GM12892 (cell line): ENCODE measurements at regions not wholly inside any gene's neighbourhood (a gene's known extent, or its start where the extent isn't known, plus 50 kb on each side); places are given as distances from the start of the nearest gene placed in this dataset.

ENCODE experiments used
- POLR2A ChIP-seq: IDR thresholded peaks from 2 replicates; pipeline ENCODE4 v1.6.1; 2011; ENCODE audit warnings: low read depth, low read length, control low read depth
- POLR2AphosphoS5 ChIP-seq: IDR thresholded peaks from 2 replicates; pipeline ENCODE4 v1.6.1; 2011; ENCODE audit warnings: low read depth, low read length, control low read depth

GRCh38 chr2:156134887-156135286, 197.6 kb downstream of the NR4A2 start:
- TF ChIP-seq POLR2A (no peak), POLR2AphosphoS5 (no peak)
